Colonic mucosa (tissue), 4 donors: ENCODE measurements at regions not wholly inside any gene's neighbourhood (a gene's known extent, or its start where the extent isn't known, plus 50 kb on each side); places are given as distances from the start of the nearest gene placed in this dataset.

ENCODE experiments used
- DNase-seq: peaks from one replicate; pipeline ENCODE4 v3.0.0-alpha.2; 2020
- H3K27ac ChIP-seq: fragments of 200-600 bp; one replicate; pipeline ENCODE4 v1.8.0; 2021
- H3K27me3 ChIP-seq: fragments of 200-600 bp; one replicate; pipeline ENCODE4 v1.8.0; 2021
- H3K36me3 ChIP-seq: fragments of 200-600 bp; one replicate; pipeline ENCODE4 v1.8.0; 2021
- H3K4me1 ChIP-seq: fragments of 200-600 bp; one replicate; pipeline ENCODE4 v1.8.0; 2021; ENCODE audit warnings: mild to moderate bottlenecking
- H3K4me3 ChIP-seq: fragments of 200-600 bp; one replicate; pipeline ENCODE4 v1.8.0; 2021
- H3K9ac ChIP-seq, 2 donors: one replicate each; pipeline ENCODE4 v1.7.0; 2013; ENCODE audit warnings: control low read depth in 2 of 2, low read depth in 2 of 2, low read length in 2 of 2
- H3K9me3 ChIP-seq: fragments of 200-600 bp; one replicate; pipeline ENCODE4 v1.8.0; 2021
- intact Hi-C: fragments of 100-400 bp; cut with DNase I; formaldehyde crosslinking; loops from one replicate; pipeline ENCODE4 v1.14.1; 2022
- TF ChIP-seq, protein P1 (sequence below): fragments of 200-600 bp; IDR thresholded peaks from one replicate; pipeline ENCODE4 v1.8.0; 2022; ENCODE audit warnings: antibody characterized with exemption, mild to moderate bottlenecking
- donor health status: healthy.
- donor health status: DM: no; HTN: no; CAD: no.
- donor health status: DM: no; HTN: no; CAD: no.

DNA sequence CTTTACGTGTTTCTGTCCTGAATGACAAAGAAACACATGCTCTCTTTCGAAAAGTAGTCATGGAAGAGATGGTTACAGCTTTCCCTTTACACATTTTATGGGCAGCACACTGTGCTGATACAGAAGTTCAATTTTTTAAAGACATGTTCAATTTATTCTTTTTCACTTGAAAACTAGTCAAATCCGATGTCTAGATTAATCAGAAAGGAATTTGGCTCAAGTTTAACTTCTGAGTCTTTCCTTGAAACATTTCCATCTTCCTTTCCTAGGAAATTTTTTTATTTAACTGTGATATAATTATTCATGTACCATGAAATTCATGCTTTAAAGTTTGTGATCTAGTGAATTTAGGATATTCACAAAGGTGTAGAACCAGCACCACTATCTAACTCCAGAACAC, 360.1 kb downstream of the TNS3 start:
- no peaks in the 10 kb centered on the region for H3K36me3 ChIP-seq
- H3K9ac ChIP-seq, result no peak overlapping the region
- H3K9me3 ChIP-seq, result no peaks in the 10 kb centered on the region
- no peak overlapping the region for H3K27ac ChIP-seq
- no peak for DNase-seq
- H3K27me3 ChIP-seq, result no peaks in the 10 kb centered on the region
- H3K4me1 ChIP-seq, result no peaks in the 10 kb centered on the region
- intact Hi-C loops, result no loop called here
- TF ChIP-seq, protein P1, sequence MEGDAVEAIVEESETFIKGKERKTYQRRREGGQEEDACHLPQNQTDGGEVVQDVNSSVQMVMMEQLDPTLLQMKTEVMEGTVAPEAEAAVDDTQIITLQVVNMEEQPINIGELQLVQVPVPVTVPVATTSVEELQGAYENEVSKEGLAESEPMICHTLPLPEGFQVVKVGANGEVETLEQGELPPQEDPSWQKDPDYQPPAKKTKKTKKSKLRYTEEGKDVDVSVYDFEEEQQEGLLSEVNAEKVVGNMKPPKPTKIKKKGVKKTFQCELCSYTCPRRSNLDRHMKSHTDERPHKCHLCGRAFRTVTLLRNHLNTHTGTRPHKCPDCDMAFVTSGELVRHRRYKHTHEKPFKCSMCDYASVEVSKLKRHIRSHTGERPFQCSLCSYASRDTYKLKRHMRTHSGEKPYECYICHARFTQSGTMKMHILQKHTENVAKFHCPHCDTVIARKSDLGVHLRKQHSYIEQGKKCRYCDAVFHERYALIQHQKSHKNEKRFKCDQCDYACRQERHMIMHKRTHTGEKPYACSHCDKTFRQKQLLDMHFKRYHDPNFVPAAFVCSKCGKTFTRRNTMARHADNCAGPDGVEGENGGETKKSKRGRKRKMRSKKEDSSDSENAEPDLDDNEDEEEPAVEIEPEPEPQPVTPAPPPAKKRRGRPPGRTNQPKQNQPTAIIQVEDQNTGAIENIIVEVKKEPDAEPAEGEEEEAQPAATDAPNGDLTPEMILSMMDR, result no peak
- H3K4me3 ChIP-seq, result no peak overlapping the region

DNA sequence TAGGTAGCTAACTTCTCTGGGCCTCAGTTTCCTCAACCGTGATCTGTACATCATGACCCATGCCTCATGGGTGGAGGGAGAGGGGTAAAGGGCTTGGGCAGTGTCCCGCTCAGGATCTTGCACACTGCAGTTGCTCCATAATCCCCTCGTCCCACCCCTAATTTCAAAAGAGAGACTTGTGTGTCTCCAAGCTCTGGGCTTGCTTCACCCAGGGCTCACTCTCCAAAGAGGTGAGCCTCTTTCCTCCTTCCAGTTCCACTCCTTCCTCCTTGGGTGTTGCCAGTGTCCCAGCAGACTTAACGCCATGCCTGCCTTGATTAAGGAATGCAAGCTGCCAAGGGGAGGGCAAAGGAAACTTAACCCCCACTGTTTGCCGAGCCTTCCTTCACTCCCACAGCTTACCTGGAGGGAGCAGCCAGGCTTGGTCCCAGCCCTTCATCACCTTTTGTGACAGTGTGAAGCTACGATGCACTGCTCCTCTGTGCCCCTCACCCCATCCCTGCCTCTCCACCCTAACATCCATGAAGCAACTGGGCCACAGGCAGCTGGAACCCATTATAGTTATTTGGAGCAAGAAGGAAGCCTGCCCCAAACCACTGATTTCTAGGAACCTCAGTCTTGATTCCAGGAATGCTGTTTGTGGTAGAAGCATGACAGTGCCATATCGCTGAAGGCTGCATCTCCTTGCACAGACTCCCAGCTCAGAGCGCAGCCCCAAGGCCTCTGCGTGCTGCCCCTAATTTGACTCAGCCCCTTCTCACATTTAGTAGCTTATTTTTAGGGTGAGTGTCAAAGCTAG, 363.3 kb downstream of the TNS3 start:
- intact Hi-C loops, result no loop called here
- TF ChIP-seq, protein P1, result no peak
- no peak for DNase-seq

DNA sequence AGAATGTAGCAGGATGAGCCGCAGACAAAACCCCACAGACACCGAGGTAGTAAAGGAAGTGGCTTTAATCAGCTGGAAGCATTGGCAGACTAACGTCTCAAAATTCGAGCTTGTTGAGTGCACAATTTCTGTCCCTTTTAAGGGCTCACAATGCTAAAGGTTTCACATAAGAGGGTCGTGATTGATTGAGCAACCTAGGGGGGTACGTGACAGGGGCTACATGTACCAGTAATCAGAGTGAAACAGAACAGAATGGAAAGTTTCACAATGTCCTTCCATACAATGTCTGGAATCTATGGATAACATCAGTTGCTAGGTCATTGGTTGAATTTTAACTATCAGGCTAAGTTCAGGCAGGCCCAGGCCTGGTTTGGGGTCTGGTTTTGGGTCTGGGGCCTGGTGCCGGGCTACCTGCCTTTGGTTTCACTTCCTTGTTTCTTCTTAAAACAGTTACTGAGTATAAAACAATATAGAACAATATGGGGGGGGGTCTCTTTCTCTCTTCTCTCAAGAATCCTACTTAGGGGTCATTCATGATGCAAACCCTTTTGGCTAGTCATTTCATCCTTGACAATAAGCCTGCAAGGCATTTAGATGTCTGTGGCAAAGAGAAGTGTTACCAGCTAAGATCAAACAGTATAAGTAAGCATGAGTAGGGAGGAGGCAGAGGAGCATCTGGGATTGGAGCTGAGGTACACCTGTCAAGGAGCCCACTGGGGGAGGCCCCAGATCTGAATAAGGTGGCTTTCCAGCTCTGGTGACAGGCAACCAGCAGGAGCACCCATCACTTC, 364.1 kb downstream of the TNS3 start:
- no peaks in the 10 kb centered on the region for H3K27me3 ChIP-seq
- no peaks in the 10 kb centered on the region for H3K9me3 ChIP-seq
- TF ChIP-seq, protein P1, result no peak
- DNase-seq, result no peak
- H3K9ac ChIP-seq, result no peak overlapping the region
- no peaks in the 10 kb centered on the region for H3K36me3 ChIP-seq
- intact Hi-C loops, result no loop called here
- no peak overlapping the region for H3K27ac ChIP-seq
- H3K4me3 ChIP-seq, result no peak overlapping the region
- H3K4me1 ChIP-seq, result no peaks in the 10 kb centered on the region

More for the DNA sequence above, 363.3 kb downstream of the TNS3 start:
- no peak overlapping the region for H3K9ac ChIP-seq
- no peaks in the 10 kb centered on the region for H3K4me1 ChIP-seq
- H3K27me3 ChIP-seq, result no peaks in the 10 kb centered on the region
- no peak overlapping the region for H3K4me3 ChIP-seq
- no peaks in the 10 kb centered on the region for H3K36me3 ChIP-seq
- no peaks in the 10 kb centered on the region for H3K9me3 ChIP-seq
- H3K27ac ChIP-seq, result no peak overlapping the region

DNA sequence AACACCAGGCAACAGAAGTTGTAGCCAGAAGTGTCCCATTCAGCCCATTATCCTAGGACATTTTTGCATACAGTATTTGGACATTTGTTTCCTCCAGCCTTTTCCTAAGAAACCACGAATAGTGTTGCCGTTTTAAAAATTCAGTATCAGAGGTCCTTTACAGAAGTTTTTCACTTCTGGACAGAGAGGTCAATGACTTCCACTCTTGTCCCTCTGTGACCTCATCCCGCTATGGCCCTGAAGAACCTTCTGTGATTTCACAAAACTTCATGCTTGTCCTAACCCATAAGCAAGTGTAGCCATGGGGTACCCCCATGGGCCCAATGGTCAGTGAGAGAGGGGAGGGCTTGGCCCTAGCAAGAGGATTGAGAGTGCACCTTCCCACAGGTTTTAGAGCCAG, 364.8 kb downstream of the TNS3 start:
- H3K9me3 ChIP-seq, result no peaks in the 10 kb centered on the region
- no peaks in the 10 kb centered on the region for H3K36me3 ChIP-seq
- H3K4me3 ChIP-seq, result no peak overlapping the region
- no peak overlapping the region for H3K9ac ChIP-seq
- DNase-seq, result no peak
- TF ChIP-seq, protein P1, result no peak
- intact Hi-C loops, result no loop called here
- H3K4me1 ChIP-seq, result no peaks in the 10 kb centered on the region
- H3K27ac ChIP-seq, result no peak overlapping the region
- no peaks in the 10 kb centered on the region for H3K27me3 ChIP-seq

DNA sequence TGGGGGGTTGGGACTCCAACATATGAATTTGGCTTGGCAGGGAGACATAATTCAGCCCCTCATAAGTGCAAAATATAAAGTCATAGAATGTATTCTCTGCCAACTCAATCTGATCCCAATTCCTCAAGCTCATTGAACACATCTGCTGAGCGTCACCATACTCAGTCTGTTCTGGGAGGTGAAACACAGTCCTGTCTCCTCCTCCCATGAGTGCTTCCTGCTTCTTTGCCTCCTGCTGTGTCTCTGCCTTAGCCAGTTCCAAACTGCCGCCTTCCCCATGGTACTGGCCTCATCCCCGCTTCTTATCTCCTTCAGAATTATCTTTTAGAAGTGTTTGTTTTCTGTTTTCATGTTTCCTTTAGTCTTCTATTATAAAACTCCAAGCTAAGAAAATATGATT, 365.5 kb downstream of the TNS3 start:
- Histone ChIP-seq H3K9ac (no peak overlapping the region), H3K9me3 (no peaks in the 10 kb centered on the region), H3K27me3 (no peaks in the 10 kb centered on the region), H3K36me3 (no peaks in the 10 kb centered on the region), H3K4me3 (no peak overlapping the region), H3K27ac (no peak overlapping the region), H3K4me1 (no peaks in the 10 kb centered on the region)
- no peak for DNase-seq
- TF ChIP-seq, protein P1, result no peak
- intact Hi-C loops, result no loop called here
